ENCODE measurements at regions not wholly inside any gene's neighbourhood (a gene's known extent, or its start where the extent isn't known, plus 50 kb on each side); places are given as distances from the start of the nearest gene placed in this dataset.

- TF ChIP-seq CBX8 (IDR thresholded peaks at IDR 0.05; ENCODE audit: borderline replicate concordance, low read depth, low read length) (no peak), CHD2 (IDR thresholded peaks at IDR 0.05; ENCODE audit: low read length) (no peak), TCF12 (IDR thresholded peaks at IDR 0.05; ENCODE audit: low read depth, low read length) (no peak), SAP30 (IDR thresholded peaks at IDR 0.05; ENCODE audit: insufficient read depth, insufficient replicate concordance, low read length) (no peak), CTBP2 (IDR thresholded peaks at IDR 0.05; ENCODE audit: borderline replicate concordance, insufficient read depth, insufficient read length, low read length) (no peak), CHD7 (IDR thresholded peaks at IDR 0.05; ENCODE audit: insufficient replicate concordance, low read length) (no peak), CEBPB (IDR thresholded peaks at IDR 0.05; ENCODE audit: low read depth, low read length) (no peak)
These were observed 165.7 kb downstream of the RTP5 start (continued) for GRCh38 chr2:242034996-242035814.

All from H1 (cell line).